Suppressor macrophage (primary cell): ENCODE measurements at regions not wholly inside any gene's neighbourhood (a gene's known extent, or its start where the extent isn't known, plus 50 kb on each side); places are given as distances from the start of the nearest gene placed in this dataset.

ENCODE experiments used
- DNase-seq, 4 experiments: peaks; one replicate each; pipeline ENCODE4 v3.0.0-alpha.2; 2020 to 2022

DNA sequence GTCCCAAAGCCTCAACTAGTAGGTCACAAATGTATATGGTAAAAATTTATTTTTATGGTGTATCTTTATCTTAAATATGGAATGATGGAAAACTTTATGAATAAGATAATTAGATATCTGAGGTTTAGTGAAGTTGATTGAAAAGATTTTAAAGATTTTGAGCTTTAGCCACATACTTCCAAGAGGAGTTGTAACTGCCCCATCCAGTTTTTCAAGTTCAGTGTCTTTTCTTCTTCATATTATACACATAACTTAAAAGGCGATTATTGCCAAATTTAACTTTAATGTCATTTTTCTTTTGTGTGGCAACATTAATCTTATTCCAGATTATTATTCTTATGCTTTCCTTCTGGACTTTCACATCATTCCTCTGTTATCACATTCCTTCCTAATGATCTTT lies 266.4 kb downstream of the TINAG start:
- no peak for DNase-seq

GRCh38 chr6:54578261-54578660 lies 268.3 kb upstream of the FAM83B start:
- no peak for DNase-seq

- DNase-seq: no peak
These were observed 267.6 kb upstream of the FAM83B start for GRCh38 chr6:54579011-54579410.

- DNase-seq: no peak
These were observed 260.3 kb upstream of the FAM83B start for GRCh38 chr6:54586251-54586650.

GRCh38 chr6:54587277-54587676 lies 259.3 kb upstream of the FAM83B start:
- no peak for DNase-seq

DNA sequence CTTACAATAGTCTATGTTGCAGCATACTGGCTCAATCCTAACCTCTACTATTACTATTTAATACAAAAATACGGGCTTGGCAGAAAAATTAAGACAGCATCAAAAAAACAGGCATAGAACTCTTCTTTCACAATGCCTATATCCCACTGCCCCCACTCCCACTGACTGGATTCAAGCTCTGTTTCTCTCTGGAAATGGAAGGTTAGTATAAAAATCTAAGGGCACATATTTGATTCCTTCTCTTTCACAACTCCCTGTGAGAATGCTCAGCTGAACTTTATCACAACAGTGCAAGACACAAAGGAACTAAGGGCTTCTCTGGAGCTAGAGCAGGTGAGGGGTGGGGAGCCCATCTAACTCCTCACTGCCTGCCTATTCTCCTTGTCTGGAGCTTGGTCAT lies 258.4 kb upstream of the FAM83B start:
- DNase-seq: no peak

- no peak for DNase-seq
These were observed 250.7 kb upstream of the FAM83B start for GRCh38 chr6:54595844-54596243.

- DNase-seq: no peak
These were observed 247.7 kb upstream of the FAM83B start for GRCh38 chr6:54598787-54599313.

DNA sequence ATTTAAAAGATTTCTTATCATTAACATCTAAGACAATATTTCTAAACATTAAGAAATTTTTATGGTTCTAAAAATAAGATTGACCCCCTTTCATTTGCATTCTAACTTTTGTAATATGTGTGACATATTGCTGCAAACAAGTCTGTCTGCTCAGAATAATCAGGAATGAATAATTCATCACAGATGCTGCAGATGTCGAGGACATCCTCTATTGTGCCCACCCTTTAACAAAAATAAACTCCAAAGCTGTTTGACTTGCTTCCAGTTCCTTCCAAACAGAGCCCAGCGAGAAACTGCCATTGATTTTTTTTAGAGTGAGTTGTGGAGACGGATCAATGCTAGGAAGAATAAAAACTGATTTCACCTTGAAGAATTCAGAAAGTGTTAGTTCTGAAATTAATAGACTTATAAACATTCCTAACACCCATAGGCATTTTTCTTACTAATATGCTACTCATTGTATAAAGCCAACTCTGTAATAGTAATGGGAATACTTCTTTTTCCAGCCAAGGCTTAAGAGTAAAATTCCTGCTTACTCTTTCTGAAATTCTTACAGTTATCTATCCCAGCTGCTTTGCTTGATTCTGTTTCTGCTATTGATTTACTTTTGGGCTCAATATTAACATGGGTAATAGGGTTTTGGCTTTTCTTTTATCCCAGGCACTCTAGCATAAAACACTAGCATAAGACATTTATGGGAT lies 244.8 kb upstream of the FAM83B start:
- DNase-seq: no peak

GRCh38 chr6:54602591-54602990 lies 244.0 kb upstream of the FAM83B start:
- DNase-seq: no peak

DNA sequence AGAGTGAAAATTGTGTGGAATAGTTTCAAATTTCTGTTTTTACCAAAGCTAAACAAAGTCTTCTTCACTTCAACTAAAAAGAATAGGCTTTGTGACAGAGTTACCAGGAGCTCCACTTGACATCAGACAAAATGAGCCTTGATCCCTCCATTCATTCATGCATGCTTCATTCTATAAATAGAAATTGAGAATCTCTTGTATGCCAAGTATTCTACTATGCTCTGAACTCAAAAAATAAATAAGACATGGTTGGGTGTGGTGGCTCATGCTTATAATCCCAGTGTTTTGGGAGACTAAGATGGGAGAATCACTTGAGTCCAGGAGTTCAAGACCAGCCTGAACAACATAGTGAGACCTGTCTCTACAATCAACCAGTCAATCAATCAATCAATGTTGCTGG lies 236.6 kb upstream of the FAM83B start:
- no peak for DNase-seq

GRCh38 chr6:54613596-54613995 lies 233.0 kb upstream of the FAM83B start:
- no peak for DNase-seq

GRCh38 chr6:54614499-54615195 lies 231.9 kb upstream of the FAM83B start:
- no peak for DNase-seq

DNA sequence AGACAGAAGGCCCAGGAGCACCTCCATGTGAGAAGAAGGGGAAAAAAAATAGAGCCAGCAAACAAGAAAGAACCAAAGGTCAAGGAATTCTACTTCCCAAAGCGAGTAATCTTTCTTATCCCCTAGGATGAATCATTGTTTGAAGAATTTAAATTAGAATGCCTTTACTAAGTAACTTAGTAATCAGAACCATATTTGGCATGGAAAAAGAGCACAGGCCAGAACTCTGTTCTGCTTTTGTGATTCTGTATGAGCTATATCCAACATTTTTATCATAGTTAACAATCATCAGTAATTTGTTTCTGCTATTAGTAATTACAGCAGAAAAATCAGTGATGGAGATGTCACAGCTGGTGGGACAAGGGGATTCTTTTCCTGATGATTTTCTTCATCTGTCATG lies 228.8 kb upstream of the FAM83B start:
- no peak for DNase-seq

GRCh38 chr6:54618572-54618971 lies 228.0 kb upstream of the FAM83B start:
- no peak for DNase-seq

DNA sequence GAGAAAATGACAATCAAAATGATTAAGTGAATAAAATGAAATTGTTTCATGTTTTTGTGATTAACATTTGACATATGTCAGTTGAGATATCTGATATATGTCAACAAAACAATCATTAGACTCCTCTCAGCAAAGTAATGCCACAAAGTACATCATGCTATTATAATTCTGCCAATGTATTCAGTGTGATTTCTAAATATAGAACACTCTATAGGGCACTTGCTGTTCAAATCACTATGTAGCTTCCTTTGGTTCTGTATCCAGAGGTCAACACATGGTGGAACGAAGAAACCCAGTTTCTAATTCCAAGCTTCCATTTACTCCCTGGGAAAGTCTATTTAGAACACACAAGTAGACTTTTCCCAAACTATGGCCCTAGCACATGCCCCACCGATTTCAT lies 227.5 kb upstream of the FAM83B start:
- no peak for DNase-seq

- peak in 1 of 4 experiments; percentile 4 for DNase-seq
These were observed 225.3 kb upstream of the FAM83B start for GRCh38 chr6:54621285-54621684.

GRCh38 chr6:54624216-54624615 lies 222.4 kb upstream of the FAM83B start:
- no peak for DNase-seq

DNA sequence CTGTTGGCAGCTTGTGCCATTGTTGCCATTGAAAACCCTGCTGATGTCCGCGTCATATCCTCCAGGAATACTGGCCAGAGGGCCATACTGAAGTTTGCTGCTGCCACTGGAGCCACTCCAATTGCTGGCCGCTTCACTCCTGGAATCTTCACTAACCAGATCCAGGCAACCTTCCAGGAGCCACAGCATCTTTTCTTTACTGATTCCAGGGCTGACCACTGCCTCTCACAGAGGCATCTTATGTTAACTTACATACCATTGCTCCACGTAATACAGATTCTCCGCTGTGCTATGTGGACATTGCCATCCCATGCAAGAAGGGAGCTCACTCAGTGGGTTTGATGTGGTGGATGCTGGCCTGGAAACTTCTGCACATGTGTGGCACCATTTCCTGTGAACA lies 221.8 kb upstream of the FAM83B start:
- DNase-seq: no peak

- DNase-seq: no peak
These were observed 217.4 kb upstream of the FAM83B start for GRCh38 chr6:54629131-54629530.

- no peak for DNase-seq
These were observed 213.5 kb upstream of the FAM83B start for GRCh38 chr6:54632984-54633565.

DNA sequence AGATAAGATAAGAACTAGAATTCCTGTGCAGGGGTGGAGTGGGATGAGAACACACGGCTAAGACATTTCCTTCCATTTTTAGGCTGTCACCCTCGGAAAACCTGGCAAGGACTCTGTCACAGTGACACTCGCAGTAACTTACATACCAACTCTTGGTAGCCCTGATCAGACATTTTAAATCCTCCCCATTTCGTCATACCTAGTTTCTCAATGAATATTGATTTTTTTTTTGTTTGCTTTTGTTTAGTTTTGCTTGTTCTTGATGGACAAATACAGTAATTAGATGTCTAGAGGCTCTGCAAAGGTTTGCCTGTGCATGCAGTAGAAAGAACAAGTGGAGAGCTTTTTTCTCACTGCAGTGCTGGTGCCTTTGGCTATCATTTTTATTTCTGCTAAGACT lies 213.0 kb upstream of the FAM83B start:
- no peak for DNase-seq

- DNase-seq: no peak
These were observed 205.7 kb upstream of the FAM83B start for GRCh38 chr6:54640911-54641310.
